DND-41 (cell line): ENCODE measurements at regions not wholly inside any gene's neighbourhood (a gene's known extent, or its start where the extent isn't known, plus 50 kb on each side); places are given as distances from the start of the nearest gene placed in this dataset.

Source experiments
- ATAC-seq: fragments of 200-7000 bp; cut with Tn5 transposase; 3 replicates; pipeline ENCODE4 v1.9.1; 2021; ENCODE audit warnings: low read depth; ENCODE audit not compliant: insufficient read depth
- DNase-seq: peaks from one replicate; pipeline ENCODE4 v3.0.0-alpha.2; 2020
- H2AFZ ChIP-seq: 2 replicates; pipeline ENCODE4 v1.6.0; 2012; ENCODE audit warnings: low read depth, low read length
- H3K27ac ChIP-seq: 2 replicates; pipeline ENCODE4 v1.5.1; 2012; ENCODE audit warnings: low read length, inconsistent platforms
- H3K27me3 ChIP-seq: fragments of 200-600 bp; sonication (generic); 2 replicates; pipeline ENCODE4 v1.6.0; 2012; ENCODE audit warnings: low read length, mild to moderate bottlenecking, inconsistent platforms; ENCODE audit not compliant: insufficient read depth, poor library complexity
- H3K36me3 ChIP-seq: 2 replicates; pipeline ENCODE4 v1.5.1; 2012; ENCODE audit warnings: low read length, inconsistent platforms; ENCODE audit not compliant: insufficient read depth
- H3K4me1 ChIP-seq: 2 replicates; pipeline ENCODE4 v1.5.1; 2012; ENCODE audit warnings: mild to moderate bottlenecking, low read length; ENCODE audit not compliant: insufficient read depth
- H3K4me2 ChIP-seq: 2 replicates; pipeline ENCODE4 v1.6.0; 2012; ENCODE audit warnings: mild to moderate bottlenecking, moderate library complexity, low read length, inconsistent platforms; ENCODE audit not compliant: insufficient read depth
- H3K4me3 ChIP-seq, 2 experiments: fragments of 200-600 bp in 1 of 2; shearing (Covaris generic) in 1 of 2; 2 replicates each; pipeline ENCODE4 v1.5.1; 2012 to 2016; ENCODE audit warnings: inconsistent platforms in 2 of 2, low read length in 2 of 2, mild to moderate bottlenecking in 2 of 2, low read depth in 1 of 2, moderate library complexity in 1 of 2
- H3K79me2 ChIP-seq: 2 replicates; pipeline ENCODE4 v1.6.0; 2012; ENCODE audit warnings: low read length, inconsistent platforms; ENCODE audit not compliant: insufficient read depth
- H3K9ac ChIP-seq: 2 replicates; pipeline ENCODE4 v1.6.0; 2012; ENCODE audit warnings: low read depth, mild to moderate bottlenecking, inconsistent platforms, low read length, moderate library complexity
- H3K9me3 ChIP-seq: 2 replicates; pipeline ENCODE4 v1.5.1; 2012; ENCODE audit warnings: low read length, moderate library complexity, mild to moderate bottlenecking, inconsistent platforms; ENCODE audit not compliant: insufficient read depth, severe bottlenecking
- H4K20me1 ChIP-seq: 2 replicates; pipeline ENCODE4 v1.6.0; 2012; ENCODE audit warnings: low read length; ENCODE audit not compliant: insufficient read depth
- EZH2 ChIP-seq: IDR thresholded peaks from 3 replicates; pipeline ENCODE4 v1.6.1; 2012; ENCODE audit warnings: borderline replicate concordance, low read depth, mild to moderate bottlenecking, moderate library complexity, low read length, inconsistent platforms; ENCODE audit not compliant: severe bottlenecking
- TF ChIP-seq, protein P1 (sequence below): IDR thresholded peaks from 2 replicates; pipeline ENCODE4 v1.5.1; 2012; ENCODE audit warnings: borderline replicate concordance, low read length, moderate library complexity, mild to moderate bottlenecking; ENCODE audit not compliant: poor library complexity, severe bottlenecking; ENCODE audit errors: extremely low read depth

DNA sequence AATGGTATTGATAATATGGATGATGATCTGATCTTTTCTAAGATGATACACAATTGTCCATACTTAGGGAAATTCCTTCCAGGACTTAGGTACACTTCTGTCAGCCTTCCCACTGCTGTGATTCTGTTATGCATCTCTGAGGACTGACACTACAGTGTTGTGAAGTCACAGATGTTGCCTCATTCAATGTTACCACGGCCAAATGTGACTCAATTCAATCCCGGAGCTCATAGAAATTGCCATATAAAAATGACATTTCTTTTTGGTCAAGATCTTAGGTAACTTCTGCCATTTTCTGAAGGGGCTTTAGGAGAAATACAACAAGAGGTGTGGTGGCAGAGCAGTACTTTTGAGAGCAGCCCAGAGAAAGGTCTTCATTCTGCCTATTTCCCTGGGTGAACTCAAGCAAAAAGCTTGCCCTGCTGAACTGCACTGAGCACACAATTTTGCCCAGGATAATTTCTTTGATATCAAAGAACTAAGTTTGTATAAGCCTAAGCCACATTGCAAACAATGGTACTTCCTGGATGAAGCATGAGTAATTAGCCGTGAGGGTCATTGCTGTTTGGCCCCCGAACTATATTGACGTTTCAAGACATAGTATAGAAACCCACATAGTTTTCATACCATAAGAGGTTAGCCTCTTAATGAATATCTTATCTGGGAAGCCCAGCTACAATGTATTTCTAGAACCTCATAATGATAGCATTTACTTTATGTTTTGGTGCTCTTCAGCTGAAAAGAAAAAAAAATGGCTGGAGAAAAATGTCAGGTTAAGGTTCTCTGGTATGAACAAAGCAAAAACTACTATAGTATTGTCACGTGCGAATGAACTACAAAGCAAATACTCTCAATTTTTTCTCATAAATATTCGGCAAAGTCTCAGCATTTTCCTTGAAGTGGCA is 437.4 kb downstream of the MEIS1 start:
- Histone ChIP-seq H3K9me3 (no peaks in the 10 kb centered on the region), H3K36me3 (no peaks in the 10 kb centered on the region), H3K79me2 (no peaks in the 10 kb centered on the region), H3K9ac (no peak overlapping the region), H4K20me1 (no peaks in the 10 kb centered on the region), H2AFZ (no peak overlapping the region), H3K4me2 (no peak overlapping the region), H3K27me3 (peaks cover 6% of the 10 kb centered on the region), H3K27ac (no peak overlapping the region), H3K4me1 (no peaks in the 10 kb centered on the region), H3K4me3 (no peak overlapping the region)
- TF ChIP-seq EZH2 = no peak
- TF ChIP-seq, protein P1, sequence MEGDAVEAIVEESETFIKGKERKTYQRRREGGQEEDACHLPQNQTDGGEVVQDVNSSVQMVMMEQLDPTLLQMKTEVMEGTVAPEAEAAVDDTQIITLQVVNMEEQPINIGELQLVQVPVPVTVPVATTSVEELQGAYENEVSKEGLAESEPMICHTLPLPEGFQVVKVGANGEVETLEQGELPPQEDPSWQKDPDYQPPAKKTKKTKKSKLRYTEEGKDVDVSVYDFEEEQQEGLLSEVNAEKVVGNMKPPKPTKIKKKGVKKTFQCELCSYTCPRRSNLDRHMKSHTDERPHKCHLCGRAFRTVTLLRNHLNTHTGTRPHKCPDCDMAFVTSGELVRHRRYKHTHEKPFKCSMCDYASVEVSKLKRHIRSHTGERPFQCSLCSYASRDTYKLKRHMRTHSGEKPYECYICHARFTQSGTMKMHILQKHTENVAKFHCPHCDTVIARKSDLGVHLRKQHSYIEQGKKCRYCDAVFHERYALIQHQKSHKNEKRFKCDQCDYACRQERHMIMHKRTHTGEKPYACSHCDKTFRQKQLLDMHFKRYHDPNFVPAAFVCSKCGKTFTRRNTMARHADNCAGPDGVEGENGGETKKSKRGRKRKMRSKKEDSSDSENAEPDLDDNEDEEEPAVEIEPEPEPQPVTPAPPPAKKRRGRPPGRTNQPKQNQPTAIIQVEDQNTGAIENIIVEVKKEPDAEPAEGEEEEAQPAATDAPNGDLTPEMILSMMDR = no peak
- DNase-seq (no peak), ATAC-seq (no peak)

DNA sequence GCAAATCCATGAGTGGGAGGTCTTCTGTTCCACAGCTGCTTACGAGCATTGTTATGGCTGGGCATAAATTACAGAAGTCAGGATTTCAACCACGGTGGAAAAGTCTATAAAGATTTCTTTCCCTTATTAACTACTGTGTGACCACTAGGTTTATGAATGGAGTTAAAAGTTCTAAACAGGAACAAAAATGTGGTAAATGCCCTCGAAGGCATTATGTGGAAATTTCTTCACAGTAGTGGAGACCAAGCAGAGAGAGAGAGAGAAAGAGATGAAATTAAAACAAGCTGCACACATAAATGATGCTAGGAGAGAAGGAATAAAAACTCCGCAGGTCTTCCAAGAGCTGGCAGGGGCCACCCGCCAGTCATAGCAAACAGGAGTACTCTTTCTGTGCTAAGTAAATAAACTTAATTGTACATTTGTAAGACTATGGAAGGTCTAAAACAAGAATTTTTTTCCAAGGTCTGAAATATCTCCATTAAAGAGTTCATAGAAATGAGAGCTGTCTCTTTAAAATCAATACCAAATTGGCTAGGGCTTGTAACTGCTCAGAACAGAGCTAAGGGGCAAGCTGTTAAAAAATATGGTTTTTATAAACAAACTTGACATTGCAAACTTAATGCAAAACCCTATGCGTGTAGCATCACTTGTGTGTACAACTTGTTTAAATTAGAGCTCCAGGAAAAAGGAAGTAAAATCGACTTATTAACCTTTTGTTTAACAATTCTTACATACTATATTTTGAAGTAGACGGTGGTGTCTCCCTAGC is 438.2 kb downstream of the MEIS1 start:
- no peak overlapping the region for H3K4me3 ChIP-seq
- no peak for ATAC-seq
- H3K4me1 ChIP-seq = no peaks in the 10 kb centered on the region
- H3K36me3 ChIP-seq = no peaks in the 10 kb centered on the region
- H3K9ac ChIP-seq = no peak overlapping the region
- no peaks in the 10 kb centered on the region for H4K20me1 ChIP-seq
- no peaks in the 10 kb centered on the region for H3K9me3 ChIP-seq
- H3K27ac ChIP-seq = no peak overlapping the region
- no peak for TF ChIP-seq EZH2
- TF ChIP-seq, protein P1 = no peak
- no peak overlapping the region for H2AFZ ChIP-seq
- H3K79me2 ChIP-seq = no peaks in the 10 kb centered on the region
- peaks cover 6% of the 10 kb centered on the region for H3K27me3 ChIP-seq
- no peak for DNase-seq
- no peak overlapping the region for H3K4me2 ChIP-seq

DNA sequence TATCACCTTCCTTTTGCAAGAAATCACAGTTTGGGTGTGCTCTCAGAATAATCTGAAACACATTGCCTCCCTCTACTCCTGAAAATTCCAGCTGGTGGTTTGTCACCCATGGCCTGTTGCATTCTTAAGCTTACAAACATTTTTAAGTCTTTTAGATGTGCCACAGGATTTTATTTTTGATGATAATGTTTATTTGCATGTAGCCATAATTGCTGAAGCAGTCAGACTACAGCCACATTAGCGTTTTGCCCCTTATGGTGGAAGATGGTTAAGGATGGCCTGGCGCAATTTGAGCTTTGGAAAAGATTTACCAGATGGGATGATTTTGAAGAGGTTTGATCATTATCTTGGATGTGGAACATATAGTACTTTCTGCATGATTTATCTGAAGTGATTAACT is 439.5 kb downstream of the MEIS1 start:
- Histone ChIP-seq H3K9me3 (no peaks in the 10 kb centered on the region), H3K4me1 (no peaks in the 10 kb centered on the region), H2AFZ (no peak overlapping the region), H3K4me2 (no peak overlapping the region), H3K4me3 (no peak overlapping the region), H3K79me2 (no peaks in the 10 kb centered on the region), H3K27me3 (peaks cover 6% of the 10 kb centered on the region), H4K20me1 (no peaks in the 10 kb centered on the region), H3K36me3 (no peaks in the 10 kb centered on the region), H3K27ac (no peak overlapping the region), H3K9ac (no peak overlapping the region)
- no peak for TF ChIP-seq EZH2
- TF ChIP-seq, protein P1 = no peak
- no peak for DNase-seq
- no peak for ATAC-seq
